Upper lobe of left lung (tissue), 6 donors: ENCODE measurements at regions not wholly inside any gene's neighbourhood (a gene's known extent, or its start where the extent isn't known, plus 50 kb on each side); places are given as distances from the start of the nearest gene placed in this dataset.

ENCODE experiments used
- ATAC-seq, 2 donors: fragments of 200-7000 bp; cut with Tn5 transposase; one replicate each; pipeline ENCODE4 v1.9.1; 2022; ENCODE audit warnings: mild to moderate bottlenecking in 2 of 2, moderate library complexity in 2 of 2; ENCODE audit not compliant: low FRiP score in 2 of 2
- DNase-seq, 2 donors: peaks; one replicate each; pipeline ENCODE4 v3.0.0-alpha.2; 2019 to 2020
- H3K27ac ChIP-seq, 4 donors: fragments of 200-600 bp; sonication (generic); one replicate each; pipeline ENCODE4 v1.5.1; 2016 to 2019
- H3K27me3 ChIP-seq, 4 donors: fragments of 200-600 bp; sonication (generic); one replicate each; pipeline ENCODE4 v1.5.1; 2017 to 2019
- H3K36me3 ChIP-seq, 4 donors: fragments of 200-600 bp; sonication (generic); one replicate each; pipeline ENCODE4 v1.5.1; 2016 to 2019
- H3K4me1 ChIP-seq, 4 donors: fragments of 200-600 bp; sonication (generic); one replicate each; pipeline ENCODE4 v1.5.1; 2018 to 2019
- H3K4me3 ChIP-seq, 4 donors: fragments of 200-600 bp; sonication (generic); one replicate each; pipeline ENCODE4 v1.5.1; 2017 to 2019; ENCODE audit warnings: mild to moderate bottlenecking in 2 of 4, moderate library complexity in 1 of 4
- H3K9me3 ChIP-seq, 4 donors: fragments of 200-600 bp; sonication (generic); one replicate each; pipeline ENCODE4 v1.5.1; 2018 to 2019
- EP300 ChIP-seq, 4 donors: sonication (generic); formaldehyde crosslinking; IDR thresholded peaks; one replicate each; pipeline ENCODE4 v1.5.1; 2017; ENCODE audit warnings: antibody characterized with exemption in 4 of 4, control low read depth in 2 of 4
- POLR2A ChIP-seq, 4 donors: fragments of 450-650 bp; IDR thresholded peaks; one replicate each; pipeline ENCODE4 v1.5.1; 2016 to 2017; ENCODE audit warnings: antibody characterized with exemption in 4 of 4, mild to moderate bottlenecking in 2 of 4
- POLR2AphosphoS5 ChIP-seq, 2 donors: sonication (generic); formaldehyde crosslinking; IDR thresholded peaks; one replicate each; pipeline ENCODE4 v1.5.1; 2017; ENCODE audit warnings: antibody characterized with exemption in 2 of 2
- WGBS, 2 donors: methylation state at CpG; one replicate each; pipeline ENCODE4 v1.1.5; 2017 to 2018; 5-methylcytosine and 5-hydroxymethylcytosine counted together
- TF ChIP-seq, protein P1 (sequence below), 6 experiments: fragments of 450-650 bp in 4 of 6; fragments of 200-600 bp in 2 of 6; sonication (generic) in 2 of 6; IDR thresholded peaks; one replicate each; pipeline ENCODE4 v1.5.1; 2016 to 2019; ENCODE audit warnings: antibody characterized with exemption in 6 of 6
- donor health status: DM: no; HTN: no; CAD: no; lungs with moderate emphysema.
- donor health status: DM: no; HTN: yes; CAD: no; lungs with severe emphysema.

DNA sequence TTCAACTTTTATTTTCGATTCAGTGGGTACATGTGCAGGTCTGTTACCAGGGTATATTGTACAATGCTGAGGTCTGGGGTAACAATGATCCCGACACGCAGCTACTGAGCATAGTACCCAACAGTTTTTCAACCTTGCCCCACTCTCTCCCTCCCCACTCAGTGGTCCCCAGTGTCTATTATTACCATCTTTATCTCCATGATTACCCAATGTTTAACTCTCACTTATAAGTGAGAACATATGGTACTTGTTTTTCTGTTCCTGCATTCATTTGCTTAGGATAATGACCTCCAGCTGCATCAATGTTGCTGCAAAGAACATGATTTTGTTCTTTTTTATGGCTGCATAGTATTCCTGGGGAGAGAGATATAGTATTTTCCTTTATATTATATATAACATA is 75.7 kb upstream of the EPHB3 start:
- H3K9me3 ChIP-seq = no peaks in the 10 kb centered on the region
- TF ChIP-seq EP300 (IDR thresholded peaks at IDR 0.05) = no peak
- no peak for TF ChIP-seq POLR2A (IDR thresholded peaks at IDR 0.05)
- no peak for TF ChIP-seq POLR2AphosphoS5 (IDR thresholded peaks at IDR 0.05)
- TF ChIP-seq, protein P1, sequence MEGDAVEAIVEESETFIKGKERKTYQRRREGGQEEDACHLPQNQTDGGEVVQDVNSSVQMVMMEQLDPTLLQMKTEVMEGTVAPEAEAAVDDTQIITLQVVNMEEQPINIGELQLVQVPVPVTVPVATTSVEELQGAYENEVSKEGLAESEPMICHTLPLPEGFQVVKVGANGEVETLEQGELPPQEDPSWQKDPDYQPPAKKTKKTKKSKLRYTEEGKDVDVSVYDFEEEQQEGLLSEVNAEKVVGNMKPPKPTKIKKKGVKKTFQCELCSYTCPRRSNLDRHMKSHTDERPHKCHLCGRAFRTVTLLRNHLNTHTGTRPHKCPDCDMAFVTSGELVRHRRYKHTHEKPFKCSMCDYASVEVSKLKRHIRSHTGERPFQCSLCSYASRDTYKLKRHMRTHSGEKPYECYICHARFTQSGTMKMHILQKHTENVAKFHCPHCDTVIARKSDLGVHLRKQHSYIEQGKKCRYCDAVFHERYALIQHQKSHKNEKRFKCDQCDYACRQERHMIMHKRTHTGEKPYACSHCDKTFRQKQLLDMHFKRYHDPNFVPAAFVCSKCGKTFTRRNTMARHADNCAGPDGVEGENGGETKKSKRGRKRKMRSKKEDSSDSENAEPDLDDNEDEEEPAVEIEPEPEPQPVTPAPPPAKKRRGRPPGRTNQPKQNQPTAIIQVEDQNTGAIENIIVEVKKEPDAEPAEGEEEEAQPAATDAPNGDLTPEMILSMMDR (IDR thresholded peaks at IDR 0.05) = no peak
- H3K36me3 ChIP-seq = no peaks in the 10 kb centered on the region
- peaks cover 0 to 3% (median 0%) of the 10 kb centered on the region in 4 donors for H3K4me1 ChIP-seq
- ATAC-seq (no peak), DNase-seq (no peak)
- H3K27ac ChIP-seq = no peak overlapping the region
- no peaks in the 10 kb centered on the region for H3K27me3 ChIP-seq
- 94 to 96% methylated on average over 3 of the region's 3 CpGs for WGBS, 2 donors
- no peak overlapping the region for H3K4me3 ChIP-seq

DNA sequence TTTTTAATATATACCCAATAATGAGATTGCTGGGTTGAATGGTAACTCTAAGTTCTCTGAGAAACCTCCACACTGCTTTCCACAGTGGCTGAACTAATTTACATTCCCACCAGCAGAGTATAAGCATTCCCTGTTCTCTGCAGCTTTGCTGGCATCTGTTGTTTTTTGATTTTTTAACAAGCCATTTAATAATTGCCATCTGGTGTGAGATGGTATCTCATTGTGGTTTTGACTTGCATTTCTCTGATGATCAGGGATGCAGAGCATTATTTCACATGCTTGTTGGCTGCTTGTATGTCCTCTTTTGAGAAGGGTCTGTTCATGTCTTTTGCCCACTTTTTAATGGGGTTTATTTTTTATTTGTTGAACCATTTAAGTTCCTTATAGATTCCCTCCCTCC is 75.0 kb upstream of the EPHB3 start:
- H3K9me3 ChIP-seq = no peaks in the 10 kb centered on the region
- H3K4me1 ChIP-seq = peaks cover 0 to 10% (median 0%) of the 10 kb centered on the region in 4 donors
- H3K27me3 ChIP-seq = peaks cover 0 to 6% (median 0%) of the 10 kb centered on the region in 4 donors
- no peak for TF ChIP-seq POLR2AphosphoS5 (IDR thresholded peaks at IDR 0.05)
- TF ChIP-seq EP300 (IDR thresholded peaks at IDR 0.05) = no peak
- TF ChIP-seq POLR2A (IDR thresholded peaks at IDR 0.05) = no peak
- ATAC-seq = no peak
- H3K4me3 ChIP-seq = no peak overlapping the region
- DNase-seq = no peak
- no peak overlapping the region for H3K27ac ChIP-seq
- H3K36me3 ChIP-seq = no peaks in the 10 kb centered on the region

DNA sequence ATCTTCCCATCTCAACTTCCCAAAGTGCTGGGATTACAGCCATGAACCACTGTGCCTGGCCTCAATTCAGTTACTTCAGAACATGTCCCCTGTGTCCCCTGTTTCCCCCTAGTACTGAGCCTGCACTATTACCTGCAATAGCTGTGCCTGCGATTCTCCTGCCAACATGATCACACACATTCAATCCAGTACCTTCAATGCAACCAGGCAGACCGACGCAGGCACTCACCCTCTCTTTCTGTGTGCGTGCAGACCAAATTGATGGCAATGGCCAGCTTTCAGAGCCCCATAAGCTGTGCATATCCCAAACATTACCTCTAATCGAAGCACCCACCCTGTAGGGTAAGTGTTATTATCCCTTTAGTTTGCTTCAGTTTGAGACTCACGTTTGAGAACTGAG is 73.0 kb upstream of the EPHB3 start:
- peaks cover 0 to 11% (median 3%) of the 10 kb centered on the region in 4 donors for H3K27me3 ChIP-seq

DNA sequence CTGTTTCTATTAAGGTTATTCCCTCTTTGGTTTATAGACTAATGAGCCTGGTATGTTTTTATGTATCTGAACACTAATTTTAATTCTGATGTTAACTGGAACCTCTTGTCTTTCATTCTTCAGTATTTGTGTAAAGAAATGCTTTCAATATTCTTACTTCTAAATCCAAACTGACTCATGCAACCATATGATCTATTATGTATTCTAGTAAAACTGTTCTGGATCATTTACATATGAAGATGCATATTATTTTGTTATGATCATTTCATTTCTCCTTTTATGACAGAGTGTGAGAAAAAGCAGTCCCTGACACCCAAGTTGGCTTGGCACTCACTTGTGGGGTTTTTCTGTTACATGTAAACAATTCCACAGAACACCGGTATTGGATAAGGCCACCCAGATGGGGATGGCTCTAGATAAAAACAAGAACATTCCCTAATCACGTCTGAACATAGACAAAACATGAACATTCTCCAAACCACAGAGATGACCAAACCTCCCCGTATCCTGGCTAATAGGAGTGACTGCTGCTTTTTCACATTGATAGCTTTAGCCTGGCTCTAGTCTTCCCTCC is 72.2 kb upstream of the EPHB3 start:
- no peaks in the 10 kb centered on the region for H3K9me3 ChIP-seq
- ATAC-seq (no peak), DNase-seq (no peak)
- TF ChIP-seq POLR2AphosphoS5 (IDR thresholded peaks at IDR 0.05) (no peak), POLR2A (IDR thresholded peaks at IDR 0.05) (no peak), EP300 (IDR thresholded peaks at IDR 0.05) (no peak)
- TF ChIP-seq, protein P1 (IDR thresholded peaks at IDR 0.05) = no peak
- WGBS, 2 donors = 30 to 33% methylated on average over 3 of the region's 3 CpGs
- no peak overlapping the region for H3K27ac ChIP-seq
- no peaks in the 10 kb centered on the region for H3K36me3 ChIP-seq
- H3K27me3 ChIP-seq = peaks cover 0 to 11% (median 3%) of the 10 kb centered on the region in 4 donors
- peaks cover 0 to 19% (median 6%) of the 10 kb centered on the region in 4 donors for H3K4me1 ChIP-seq
- no peak overlapping the region for H3K4me3 ChIP-seq

More for the DNA sequence above, 73.0 kb upstream of the EPHB3 start:
- WGBS, 2 donors = 79 to 84% methylated on average over 6 of the region's 6 CpGs
- Histone ChIP-seq H3K9me3 (no peaks in the 10 kb centered on the region), H3K4me1 (peaks cover 0 to 19% (median 6%) of the 10 kb centered on the region in 4 donors), H3K4me3 (no peak overlapping the region), H3K27ac (no peak overlapping the region), H3K36me3 (no peaks in the 10 kb centered on the region)
- ATAC-seq (no peak), DNase-seq (no peak)
- TF ChIP-seq, protein P1 (IDR thresholded peaks at IDR 0.05) = no peak
- TF ChIP-seq EP300 (IDR thresholded peaks at IDR 0.05) (no peak), POLR2AphosphoS5 (IDR thresholded peaks at IDR 0.05) (no peak)

DNA sequence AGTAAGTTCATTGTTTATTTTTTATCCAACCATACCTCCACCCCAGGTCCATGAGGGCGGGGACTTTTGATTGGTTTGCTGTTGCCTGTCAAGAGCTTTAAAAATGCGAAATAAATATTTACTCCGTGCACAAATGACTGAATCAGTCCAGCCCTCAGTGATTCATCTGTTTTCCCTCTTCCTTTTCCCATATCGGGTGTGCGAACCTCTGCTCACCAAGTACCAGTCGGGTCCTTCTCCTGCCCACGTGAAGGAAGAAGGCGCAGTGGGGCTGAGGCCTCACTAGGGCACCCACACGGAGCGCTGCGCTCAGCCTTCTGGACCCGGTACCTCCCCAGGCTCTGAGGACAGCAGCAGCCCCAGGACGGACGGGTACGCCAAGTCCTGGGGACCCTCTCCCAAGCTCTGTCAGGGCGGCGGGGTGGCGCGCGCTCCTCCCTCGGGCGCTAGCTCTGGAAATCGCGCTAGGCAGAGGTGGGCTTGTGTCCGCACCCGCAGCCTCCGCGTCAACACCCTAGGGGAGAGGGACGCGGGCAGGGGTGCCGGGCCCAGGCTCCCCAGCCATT is 70.5 kb upstream of the EPHB3 start:
- peak overlapping the region in 2 of 4 donors; percentile 13 to 41 for H3K4me3 ChIP-seq
- TF ChIP-seq POLR2A (IDR thresholded peaks at IDR 0.05) = peak in 2 of 4 donors; percentile 13 to 66
- no peak for TF ChIP-seq EP300 (IDR thresholded peaks at IDR 0.05)
- TF ChIP-seq, protein P1 (IDR thresholded peaks at IDR 0.05) = peak in 1 of 6 experiments; percentile 25
- TF ChIP-seq POLR2AphosphoS5 (IDR thresholded peaks at IDR 0.05) = no peak
- DNase-seq = peak in 1 of 2 donors; percentile 86
- peak overlapping the region in 2 of 4 donors; percentile 60 to 71 for H3K27ac ChIP-seq
- H3K4me1 ChIP-seq = peaks cover 0 to 19% (median 6%) of the 10 kb centered on the region in 4 donors
- ATAC-seq = peak; percentile 50 to 71
- H3K9me3 ChIP-seq = no peaks in the 10 kb centered on the region
- H3K27me3 ChIP-seq = peaks cover 0 to 11% (median 3%) of the 10 kb centered on the region in 4 donors
- no peaks in the 10 kb centered on the region for H3K36me3 ChIP-seq
- WGBS, 2 donors = 49 to 54% methylated on average over 6 to 24 of the region's 31 CpGs
